Mammary epithelial cell (primary cell): ENCODE measurements at regions not wholly inside any gene's neighbourhood (a gene's known extent, or its start where the extent isn't known, plus 50 kb on each side); places are given as distances from the start of the nearest gene placed in this dataset.

Source experiments
- CTCF ChIP-seq, 2 donors: IDR thresholded peaks in 1 of 2; conservative IDR thresholded peaks in 1 of 2; 2 replicates each; pipeline ENCODE4 v1.5.1; 2011 to 2012; ENCODE audit warnings: inconsistent platforms in 2 of 2, low read length in 2 of 2, mild to moderate bottlenecking in 2 of 2, control low read depth in 1 of 2, low read depth in 1 of 2; ENCODE audit not compliant: insufficient read depth in 1 of 2; ENCODE audit errors: extremely low read depth in 1 of 2
- EZH2 ChIP-seq: IDR thresholded peaks from 2 replicates; pipeline ENCODE4 v1.6.1; 2012; ENCODE audit warnings: low read length, inconsistent platforms, borderline replicate concordance

GRCh38 chr21:35614396-35614921 lies 445.9 kb downstream of the SETD4 start:
- peak in 1 of 2 donors; percentile 3 for TF ChIP-seq CTCF (conservative IDR thresholded peaks at IDR 0.05 in 1 of 2, IDR thresholded peaks at IDR 0.05 in 1 of 2; ENCODE audit: extremely low read depth in 1 of 2, insufficient read depth in 1 of 2, low read depth in 1 of 2, low read length in 2 of 2)
- TF ChIP-seq EZH2: no peak
